Ovary (tissue), 3 donors: ENCODE measurements at regions not wholly inside any gene's neighbourhood (a gene's known extent, or its start where the extent isn't known, plus 50 kb on each side); places are given as distances from the start of the nearest gene placed in this dataset.

Source experiments
- EP300 ChIP-seq: sonication (generic); formaldehyde crosslinking; IDR thresholded peaks from one replicate; pipeline ENCODE4 v1.6.1; 2017; ENCODE audit warnings: antibody characterized with exemption
- POLR2A ChIP-seq: fragments of 450-650 bp; IDR thresholded peaks from one replicate; pipeline ENCODE4 v1.6.1; 2017; ENCODE audit warnings: antibody characterized with exemption, mild to moderate bottlenecking, moderate library complexity
- TF ChIP-seq, protein P1 (sequence below), 3 donors: fragments of 450-650 bp in 2 of 3; fragments of 200-600 bp in 1 of 3; IDR thresholded peaks; one replicate each; pipeline versions ENCODE4 v1.5.1 to v1.8.0; 2016 to 2022; ENCODE audit warnings: antibody characterized with exemption in 3 of 3, mild to moderate bottlenecking in 1 of 3
- donor health status: DM: no; HTN: no; CAD: no.

DNA sequence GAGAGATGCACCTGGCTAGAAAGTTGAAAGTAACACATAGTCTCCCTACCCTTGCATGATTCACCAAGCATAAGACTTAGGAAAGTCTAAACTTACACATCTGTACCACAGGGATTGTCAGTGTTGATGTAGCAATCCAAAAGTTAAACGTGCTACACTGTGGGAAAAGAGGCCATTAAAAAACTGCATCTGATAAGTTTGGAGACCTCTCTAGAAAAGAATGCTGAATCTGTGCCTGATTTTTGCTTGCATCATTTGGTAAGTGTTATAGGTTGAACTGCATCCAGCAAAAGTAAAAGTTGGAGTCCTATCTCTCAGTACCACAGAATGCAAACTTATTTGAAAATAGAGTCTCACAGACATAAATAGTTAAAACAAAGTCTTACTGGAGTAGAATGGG lies 126.6 kb downstream of the SLC6A15 start:
- TF ChIP-seq, protein P1, sequence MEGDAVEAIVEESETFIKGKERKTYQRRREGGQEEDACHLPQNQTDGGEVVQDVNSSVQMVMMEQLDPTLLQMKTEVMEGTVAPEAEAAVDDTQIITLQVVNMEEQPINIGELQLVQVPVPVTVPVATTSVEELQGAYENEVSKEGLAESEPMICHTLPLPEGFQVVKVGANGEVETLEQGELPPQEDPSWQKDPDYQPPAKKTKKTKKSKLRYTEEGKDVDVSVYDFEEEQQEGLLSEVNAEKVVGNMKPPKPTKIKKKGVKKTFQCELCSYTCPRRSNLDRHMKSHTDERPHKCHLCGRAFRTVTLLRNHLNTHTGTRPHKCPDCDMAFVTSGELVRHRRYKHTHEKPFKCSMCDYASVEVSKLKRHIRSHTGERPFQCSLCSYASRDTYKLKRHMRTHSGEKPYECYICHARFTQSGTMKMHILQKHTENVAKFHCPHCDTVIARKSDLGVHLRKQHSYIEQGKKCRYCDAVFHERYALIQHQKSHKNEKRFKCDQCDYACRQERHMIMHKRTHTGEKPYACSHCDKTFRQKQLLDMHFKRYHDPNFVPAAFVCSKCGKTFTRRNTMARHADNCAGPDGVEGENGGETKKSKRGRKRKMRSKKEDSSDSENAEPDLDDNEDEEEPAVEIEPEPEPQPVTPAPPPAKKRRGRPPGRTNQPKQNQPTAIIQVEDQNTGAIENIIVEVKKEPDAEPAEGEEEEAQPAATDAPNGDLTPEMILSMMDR (IDR thresholded peaks at IDR 0.05), result no peak
- TF ChIP-seq POLR2A, result no peak
- TF ChIP-seq EP300, result no peak
